GM12878 (cell line): ENCODE measurements at regions not wholly inside any gene's neighbourhood (a gene's known extent, or its start where the extent isn't known, plus 50 kb on each side); places are given as distances from the start of the nearest gene placed in this dataset.

ENCODE experiments used
- ATAC-seq: fragments of 200-7000 bp; cut with Tn5 transposase; 3 replicates; pipeline ENCODE4 v1.9.1; 2020; ENCODE audit warnings: mild to moderate bottlenecking, moderate library complexity
- BruUV-seq: library from RNA; stranded (reverse); fragments of 400-500 nt; replicated peaks from 2 replicates; lab custom pipeline; 2021; lab: Mats Ljungman, UMichigan
- CTCF ChIA-PET: fragments of 300-600 bp; sonication (Branson Sonifier 250); formaldehyde crosslinking; extraction: SDS; loops from one replicate; lab custom pipeline; 2021; ENCODE audit warnings: inconsistent platforms; lab: Yijun Ruan, JAX
- POLR2A ChIA-PET: fragments of 350-600 bp; formaldehyde crosslinking; extraction: SDS; loops from one replicate; lab custom pipeline; 2021; ENCODE audit warnings: inconsistent platforms; lab: Charles Lee
- RAD21 ChIA-PET: fragments of 300-600 bp; sonication (Branson Sonifier 250); formaldehyde crosslinking; loops from one replicate; lab custom pipeline; 2023; ENCODE audit warnings: antibody characterized with exemption; ENCODE audit not compliant: unreplicated experiment; lab: Charles Lee
- SMC1A ChIA-PET: fragments of 300-600 bp; sonication (Branson Sonifier 250); formaldehyde crosslinking; loops from one replicate; lab custom pipeline; 2023; ENCODE audit not compliant: unreplicated experiment, uncharacterized antibody; lab: Charles Lee
- DNase-seq: peaks from one replicate; pipeline ENCODE4 v3.0.0-alpha.2; 2011; ENCODE audit warnings: low read depth, low spot score
- FAIRE-seq: peaks from 3 replicates; lab custom pipeline; 2011; peaks lifted over from hg19 to GRCh38; lab: Jason Lieb, UNC
- H2AFZ ChIP-seq: 2 replicates; pipeline ENCODE4 v1.6.0; 2011; ENCODE audit warnings: low read depth, low read length, control low read depth; ENCODE audit not compliant: control insufficient read depth
- H3K27ac ChIP-seq: 2 replicates; pipeline ENCODE4 v1.5.1; 2011; ENCODE audit warnings: control low read depth; ENCODE audit not compliant: control insufficient read depth, insufficient read depth
- H3K27me3 ChIP-seq, 2 experiments: replicated peaks in 1 of 2; 2 replicates each; pipeline versions ENCODE4 v1.6.0 to v1.6.1; 2011; ENCODE audit warnings: low read length in 1 of 2; ENCODE audit not compliant: control insufficient read depth in 2 of 2, insufficient read depth in 2 of 2
- H3K36me3 ChIP-seq, 2 experiments: 2 replicates each; pipeline ENCODE4 v1.5.1; 2011; ENCODE audit warnings: low read length in 1 of 2; ENCODE audit not compliant: control insufficient read depth in 2 of 2, insufficient read depth in 2 of 2
- H3K4me1 ChIP-seq: 2 replicates; pipeline ENCODE4 v1.6.1; 2011; ENCODE audit warnings: mild to moderate bottlenecking, low read length, moderate library complexity, mixed read lengths; ENCODE audit not compliant: control insufficient read depth, insufficient read depth
- H3K4me2 ChIP-seq: 2 replicates; pipeline ENCODE4 v1.6.0; 2011; ENCODE audit warnings: control low read depth; ENCODE audit not compliant: control insufficient read depth, insufficient read depth
- H3K4me3 ChIP-seq: fragments of 200-600 bp; sonication (generic); 2 replicates; pipeline ENCODE4 v1.5.1; 2016
- H3K79me2 ChIP-seq: 2 replicates; pipeline ENCODE4 v1.6.0; 2011; ENCODE audit warnings: low read length; ENCODE audit not compliant: control insufficient read depth, insufficient read depth
- H3K9ac ChIP-seq: 2 replicates; pipeline ENCODE4 v1.8.0; 2011; ENCODE audit warnings: low read length, control low read depth, mixed read lengths; ENCODE audit not compliant: control insufficient read depth, insufficient read depth
- H3K9me3 ChIP-seq: replicated peaks from 3 replicates; pipeline ENCODE4 v1.5.1; 2011; ENCODE audit warnings: mild to moderate bottlenecking, low read length; ENCODE audit not compliant: control insufficient read depth, insufficient read depth
- H4K20me1 ChIP-seq: 2 replicates; pipeline ENCODE4 v1.6.0; 2011; ENCODE audit not compliant: control insufficient read depth, insufficient read depth
- CHD2 ChIP-seq: IDR thresholded peaks from 2 replicates; pipeline ENCODE4 v1.6.1; 2011; ENCODE audit warnings: low read depth, low read length, improper control_type of control experiment, borderline replicate concordance
- CREM ChIP-seq: IDR thresholded peaks from 2 replicates; pipeline ENCODE4 v1.6.1; 2014; ENCODE audit warnings: antibody characterized with exemption, low read depth
- DPF2 ChIP-seq: fragments of 450-650 bp; IDR thresholded peaks from 2 replicates; pipeline ENCODE4 v1.6.1; 2017; ENCODE audit warnings: mild to moderate bottlenecking
- ESRRA ChIP-seq: IDR thresholded peaks from 2 replicates; pipeline ENCODE4 v1.6.1; 2012; ENCODE audit warnings: mild to moderate bottlenecking, low read length, improper control_type of control experiment
- HDAC2 ChIP-seq: fragments of 200-600 bp; sonication (generic); IDR thresholded peaks from 2 replicates; pipeline ENCODE4 v1.6.1; 2017
- HDAC6 ChIP-seq: fragments of 200-600 bp; sonication (generic); IDR thresholded peaks from one replicate; pipeline ENCODE4 v1.8.0; 2017; ENCODE audit warnings: antibody characterized with exemption; ENCODE audit not compliant: unreplicated experiment
- HDGF ChIP-seq: fragments of 450-650 bp; IDR thresholded peaks from 2 replicates; pipeline ENCODE4 v1.6.1; 2016; ENCODE audit warnings: antibody characterized with exemption
- LARP7 ChIP-seq: fragments of 450-650 bp; IDR thresholded peaks from 2 replicates; pipeline ENCODE4 v1.6.1; 2017; ENCODE audit warnings: mild to moderate bottlenecking
- MYC ChIP-seq: IDR thresholded peaks from 2 replicates; pipeline ENCODE4 v1.6.1; 2011; ENCODE audit warnings: mild to moderate bottlenecking, low read length, moderate library complexity, inconsistent platforms; ENCODE audit not compliant: insufficient read depth, insufficient replicate concordance, insufficient read length, severe bottlenecking
- NR2F1 ChIP-seq: fragments of 450-650 bp; conservative IDR thresholded peaks from 2 replicates; pipeline ENCODE4 v1.6.1; 2017; ENCODE audit warnings: mild to moderate bottlenecking
- POLR2A ChIP-seq: IDR thresholded peaks from 2 replicates; pipeline ENCODE4 v1.6.1; 2011; ENCODE audit warnings: low read depth, mild to moderate bottlenecking, low read length
- POLR2AphosphoS2 ChIP-seq: IDR thresholded peaks from 2 replicates; pipeline ENCODE4 v1.6.1; 2011; ENCODE audit warnings: low read depth, mild to moderate bottlenecking, low read length, improper control_type of control experiment, moderate library complexity
- POLR2AphosphoS5 ChIP-seq: IDR thresholded peaks from 2 replicates; pipeline ENCODE4 v1.6.1; 2011; ENCODE audit warnings: mild to moderate bottlenecking, low read length, inconsistent platforms
- RAD51 ChIP-seq: fragments of 450-650 bp; IDR thresholded peaks from 2 replicates; pipeline ENCODE4 v1.6.1; 2016; ENCODE audit warnings: moderate library complexity, mild to moderate bottlenecking, inconsistent platforms
- RUNX3 ChIP-seq: IDR thresholded peaks from 2 replicates; pipeline ENCODE4 v1.6.1; 2012; ENCODE audit warnings: low read length, inconsistent platforms
- SMAD5 ChIP-seq: IDR thresholded peaks from 2 replicates; pipeline ENCODE4 v1.6.1; 2016; ENCODE audit warnings: antibody characterized with exemption, low read depth
- SMC3 ChIP-seq: IDR thresholded peaks from 2 replicates; pipeline ENCODE4 v1.6.1; 2011; ENCODE audit warnings: low read length, improper control_type of control experiment, borderline replicate concordance
- SPI1 ChIP-seq: IDR thresholded peaks from 2 replicates; pipeline ENCODE4 v1.6.1; 2011; ENCODE audit warnings: low read depth, mild to moderate bottlenecking, low read length, moderate library complexity, borderline replicate concordance; ENCODE audit not compliant: insufficient read depth
- SUPT20H ChIP-seq: IDR thresholded peaks from 2 replicates; pipeline ENCODE4 v1.6.1; 2011; ENCODE audit warnings: low read depth, mild to moderate bottlenecking, low read length, moderate library complexity, borderline replicate concordance; ENCODE audit not compliant: control insufficient read depth
- SUZ12 ChIP-seq: fragments of 200-600 bp; sonication (generic); IDR thresholded peaks from one replicate; pipeline ENCODE4 v1.6.1; 2018; ENCODE audit warnings: antibody characterized with exemption, mild to moderate bottlenecking; ENCODE audit not compliant: unreplicated experiment
- TBL1XR1 ChIP-seq: IDR thresholded peaks from 2 replicates; pipeline ENCODE4 v1.6.1; 2012; ENCODE audit warnings: low read depth, low read length, improper control_type of control experiment
- TCF7 ChIP-seq: IDR thresholded peaks from 2 replicates; pipeline ENCODE4 v1.6.1; 2014; ENCODE audit warnings: antibody characterized with exemption, borderline replicate concordance
- WGBS: methylation state at CpG from one replicate; pipeline ENCODE4 v1.1.6; 2016; ENCODE audit warnings: low lambda C conversion rate; ENCODE audit not compliant: insufficient replicate concordance, insufficient coverage; ENCODE audit errors: missing lambda C conversion rate; 5-methylcytosine and 5-hydroxymethylcytosine counted together
- in situ Hi-C: fragments of 300-500 bp; cut with MboI; formaldehyde crosslinking; loops from 9 replicates; pipeline ENCODE4 v1.14.3; 2018; ENCODE audit warnings: mixed read lengths
- intact Hi-C: fragments of 100-400 bp; cut with micrococcal nuclease; formaldehyde crosslinking; loops from one replicate; pipeline ENCODE4 v1.14.2; 2022; ENCODE audit not compliant: unreplicated experiment
- TF ChIP-seq, protein P1 (sequence below): fragments of 450-650 bp; IDR thresholded peaks from 2 replicates; pipeline ENCODE4 v1.6.1; 2016; ENCODE audit warnings: mild to moderate bottlenecking, moderate library complexity, borderline replicate concordance

DNA sequence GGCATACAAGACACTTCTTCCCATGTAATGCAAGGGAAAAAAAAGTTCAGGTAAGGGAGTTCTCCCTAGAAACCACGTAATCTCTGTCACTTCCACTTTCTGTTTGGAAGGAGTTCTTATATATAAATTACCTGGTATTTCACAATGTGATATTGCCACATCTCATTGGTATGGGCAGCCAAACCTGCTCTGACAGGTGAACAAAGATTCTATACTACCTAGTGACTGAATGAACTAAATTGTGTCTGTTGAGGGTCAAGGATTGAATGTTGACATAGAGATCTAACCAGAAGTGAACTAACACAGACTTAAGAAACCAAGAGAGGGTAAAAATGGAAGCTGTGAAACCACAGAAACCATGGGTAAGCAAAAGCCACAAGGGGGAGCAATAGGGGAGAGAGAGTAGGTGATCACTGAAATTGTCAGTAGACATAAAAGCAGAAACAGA, 161.3 kb downstream of the RPL10L start:
- WGBS: 9% methylated on average over 1 of the region's 1 CpG
- Histone ChIP-seq H3K36me3 (no peaks in the 10 kb centered on the region), H3K27ac (no peak overlapping the region), H3K9ac (no peak overlapping the region), H3K79me2 (no peaks in the 10 kb centered on the region), H2AFZ (peak overlapping the region; percentile 36), H3K4me3 (no peak overlapping the region), H4K20me1 (no peaks in the 10 kb centered on the region), H3K4me2 (peak overlapping the region; percentile 22; the same call in 1 of the 2 replicates), H3K27me3 (no peaks in the 10 kb centered on the region), H3K4me1 (no peaks in the 10 kb centered on the region), H3K9me3 (no peaks in the 10 kb centered on the region)
- ChIA-PET RAD21 (interaction anchor here (1.0 to 2.2 kb wide), 4 partner anchors 9 to 240 kb away, joined by 3 to 6 read pairs (median 4); no protein-coding TSS in a partner anchor), CTCF (interaction anchor here (0.8 to 1.6 kb wide), 9 partner anchors 9 to 788 kb away, joined by 3 to 6 read pairs (median 4); no protein-coding TSS in a partner anchor), SMC1A (interaction anchor here (0.9 to 1.8 kb wide), 12 partner anchors 8 to 839 kb away, joined by 3 to 8 read pairs (median 3); no protein-coding TSS in a partner anchor), POLR2A (no interaction called here)
- DNase-seq (peak; percentile 52), ATAC-seq (peak; percentile 99), FAIRE-seq (peak; percentile 13)
- no TSS peak for BruUV-seq
- in situ Hi-C loops: no loop called here
- intact Hi-C loops: no loop called here
- TF ChIP-seq HDGF (no peak), CHD2 (no peak), SMC3 (peak; percentile 50; the same call in 1 of the 2 replicates), ESRRA (no peak), RAD51 (no peak), HDAC2 (no peak), POLR2A (no peak), RUNX3 (peak; percentile 99), NR2F1 (peak; percentile 59), SUZ12 (no peak), POLR2AphosphoS2 (no peak), TCF7 (no peak), CREM (0 out of 2 replicates have a peak, but pooled peaks have one; percentile 22), TBL1XR1 (no peak), MYC (no peak), SPI1 (no peak), HDAC6 (no peak), SUPT20H (no peak), LARP7 (no peak), SMAD5 (no peak), DPF2 (peak; percentile 69; the same call in 1 of the 2 replicates), POLR2AphosphoS5 (no peak)
- TF ChIP-seq, protein P1, sequence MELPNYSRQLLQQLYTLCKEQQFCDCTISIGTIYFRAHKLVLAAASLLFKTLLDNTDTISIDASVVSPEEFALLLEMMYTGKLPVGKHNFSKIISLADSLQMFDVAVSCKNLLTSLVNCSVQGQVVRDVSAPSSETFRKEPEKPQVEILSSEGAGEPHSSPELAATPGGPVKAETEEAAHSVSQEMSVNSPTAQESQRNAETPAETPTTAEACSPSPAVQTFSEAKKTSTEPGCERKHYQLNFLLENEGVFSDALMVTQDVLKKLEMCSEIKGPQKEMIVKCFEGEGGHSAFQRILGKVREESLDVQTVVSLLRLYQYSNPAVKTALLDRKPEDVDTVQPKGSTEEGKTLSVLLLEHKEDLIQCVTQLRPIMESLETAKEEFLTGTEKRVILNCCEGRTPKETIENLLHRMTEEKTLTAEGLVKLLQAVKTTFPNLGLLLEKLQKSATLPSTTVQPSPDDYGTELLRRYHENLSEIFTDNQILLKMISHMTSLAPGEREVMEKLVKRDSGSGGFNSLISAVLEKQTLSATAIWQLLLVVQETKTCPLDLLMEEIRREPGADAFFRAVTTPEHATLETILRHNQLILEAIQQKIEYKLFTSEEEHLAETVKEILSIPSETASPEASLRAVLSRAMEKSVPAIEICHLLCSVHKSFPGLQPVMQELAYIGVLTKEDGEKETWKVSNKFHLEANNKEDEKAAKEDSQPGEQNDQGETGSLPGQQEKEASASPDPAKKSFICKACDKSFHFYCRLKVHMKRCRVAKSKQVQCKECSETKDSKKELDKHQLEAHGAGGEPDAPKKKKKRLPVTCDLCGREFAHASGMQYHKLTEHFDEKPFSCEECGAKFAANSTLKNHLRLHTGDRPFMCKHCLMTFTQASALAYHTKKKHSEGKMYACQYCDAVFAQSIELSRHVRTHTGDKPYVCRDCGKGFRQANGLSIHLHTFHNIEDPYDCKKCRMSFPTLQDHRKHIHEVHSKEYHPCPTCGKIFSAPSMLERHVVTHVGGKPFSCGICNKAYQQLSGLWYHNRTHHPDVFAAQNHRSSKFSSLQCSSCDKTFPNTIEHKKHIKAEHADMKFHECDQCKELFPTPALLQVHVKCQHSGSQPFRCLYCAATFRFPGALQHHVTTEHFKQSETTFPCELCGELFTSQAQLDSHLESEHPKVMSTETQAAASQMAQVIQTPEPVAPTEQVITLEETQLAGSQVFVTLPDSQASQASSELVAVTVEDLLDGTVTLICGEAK: no peak
